ENCODE measurements at regions not wholly inside any gene's neighbourhood (a gene's known extent, or its start where the extent isn't known, plus 50 kb on each side); places are given as distances from the start of the nearest gene placed in this dataset.

GRCh38 chr12:34290381-34290995, 268.2 kb downstream of the ALG10 start:
- no peak for DNase-seq (ENCODE audit: low read depth, low spot score)

GRCh38 chr12:34291001-34291400, 268.7 kb downstream of the ALG10 start:
- DNase-seq (ENCODE audit: low read depth, low spot score): no peak

GRCh38 chr12:34291426-34291901, 269.2 kb downstream of the ALG10 start:
- DNase-seq (ENCODE audit: low read depth, low spot score): no peak

GRCh38 chr12:34292736-34293625, 270.7 kb downstream of the ALG10 start:
- no peak for DNase-seq (ENCODE audit: low read depth, low spot score)

- DNase-seq (ENCODE audit: low read depth, low spot score): no peak
Measured at GRCh38 chr12:34294137-34294536, 271.8 kb downstream of the ALG10 start.

- DNase-seq (ENCODE audit: low read depth, low spot score): no peak
Measured at GRCh38 chr12:34294671-34295365, 272.5 kb downstream of the ALG10 start.

- DNase-seq (ENCODE audit: low read depth, low spot score): no peak
Measured at GRCh38 chr12:34295366-34296142, 273.3 kb downstream of the ALG10 start.

- no peak for DNase-seq (ENCODE audit: low read depth, low spot score)
Measured at GRCh38 chr12:34296143-34297041, 274.1 kb downstream of the ALG10 start.

GRCh38 chr12:34297126-34297789, 275.0 kb downstream of the ALG10 start:
- DNase-seq (ENCODE audit: low read depth, low spot score): no peak

- DNase-seq (ENCODE audit: low read depth, low spot score): no peak
Measured at GRCh38 chr12:34297790-34298164, 275.5 kb downstream of the ALG10 start.

- DNase-seq (ENCODE audit: low read depth, low spot score): no peak
Measured at GRCh38 chr12:34298176-34298970, 276.1 kb downstream of the ALG10 start.

GRCh38 chr12:34298971-34299801, 276.9 kb downstream of the ALG10 start:
- no peak for DNase-seq (ENCODE audit: low read depth, low spot score)

- no peak for DNase-seq (ENCODE audit: low read depth, low spot score)
Measured at GRCh38 chr12:34299802-34300193, 277.5 kb downstream of the ALG10 start.

- no peak for DNase-seq (ENCODE audit: low read depth, low spot score)
Measured at GRCh38 chr12:34300376-34301250, 278.3 kb downstream of the ALG10 start.

- DNase-seq (ENCODE audit: low read depth, low spot score): no peak
Measured at GRCh38 chr12:34301251-34302130, 279.2 kb downstream of the ALG10 start.

GRCh38 chr12:34302131-34302885, 280.0 kb downstream of the ALG10 start:
- DNase-seq (ENCODE audit: low read depth, low spot score): no peak

Data from activated naive CD8-positive, alpha-beta T cell treated with anti-CD3 and anti-CD28 coated beads, Interleukin-2, amount 50 U/mL, for 16 hours (primary cell).